ENCODE measurements at regions not wholly inside any gene's neighbourhood (a gene's known extent, or its start where the extent isn't known, plus 50 kb on each side); places are given as distances from the start of the nearest gene placed in this dataset.

DNA sequence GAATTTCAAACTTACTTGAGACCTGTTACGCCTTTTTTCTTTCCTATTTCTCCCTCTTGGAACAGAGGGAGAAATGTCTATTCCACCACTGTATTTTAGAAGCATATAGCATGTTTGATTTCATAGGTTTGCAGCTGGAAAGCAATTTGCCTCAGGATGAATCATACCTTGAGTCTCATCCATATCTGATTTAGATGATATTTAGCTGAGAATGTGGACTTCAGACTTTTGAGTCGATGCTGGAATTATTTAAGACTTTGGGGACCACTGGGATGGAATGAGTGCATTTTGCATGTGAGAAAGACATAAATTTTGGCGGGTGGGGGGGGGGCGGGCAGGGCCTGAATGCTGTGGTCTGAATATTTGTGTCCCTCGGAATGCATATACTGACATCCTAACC, 67.3 kb upstream of the FOXN2 start:
- H3K4me1 ChIP-seq = no peaks in the 10 kb centered on the region
- H3K4me3 ChIP-seq = no peak overlapping the region
- H3K27me3 ChIP-seq = no peaks in the 10 kb centered on the region
- no peak overlapping the region for H3K9ac ChIP-seq (ENCODE audit: low read depth in 2 of 2, low read length in 2 of 2)
- intact Hi-C loops (cut with DNase I) = no loop called here
- no peak overlapping the region for H3K27ac ChIP-seq
- H3K36me3 ChIP-seq = no peaks in the 10 kb centered on the region
- no peaks in the 10 kb centered on the region for H3K9me3 ChIP-seq
- DNase-seq = no peak
- no peak for TF ChIP-seq CTCF (IDR thresholded peaks at IDR 0.05)

GRCh38 chr2:48248251-48248933, 66.1 kb upstream of the FOXN2 start:
- H3K9ac ChIP-seq (ENCODE audit: low read depth in 2 of 2, low read length in 2 of 2) = no peak overlapping the region
- no peak for TF ChIP-seq CTCF (IDR thresholded peaks at IDR 0.05)
- no peaks in the 10 kb centered on the region for H3K27me3 ChIP-seq
- intact Hi-C loops (cut with DNase I) = no loop called here
- H3K27ac ChIP-seq = no peak overlapping the region
- H3K4me3 ChIP-seq = no peak overlapping the region
- no peak for DNase-seq
- no peaks in the 10 kb centered on the region for H3K4me1 ChIP-seq
- no peaks in the 10 kb centered on the region for H3K9me3 ChIP-seq
- no peaks in the 10 kb centered on the region for H3K36me3 ChIP-seq

- Histone ChIP-seq H3K4me3 (no peak overlapping the region), H3K27ac (no peak overlapping the region), H3K9me3 (no peaks in the 10 kb centered on the region), H3K36me3 (no peaks in the 10 kb centered on the region), H3K9ac (ENCODE audit: low read depth in 2 of 2, low read length in 2 of 2) (no peak overlapping the region), H3K4me1 (no peaks in the 10 kb centered on the region), H3K27me3 (no peaks in the 10 kb centered on the region)
- no peak for DNase-seq
- no peak for TF ChIP-seq CTCF (IDR thresholded peaks at IDR 0.05)
- intact Hi-C loops (cut with DNase I) = no loop called here
These were observed 65.5 kb upstream of the FOXN2 start for GRCh38 chr2:48249025-48249424.

DNA sequence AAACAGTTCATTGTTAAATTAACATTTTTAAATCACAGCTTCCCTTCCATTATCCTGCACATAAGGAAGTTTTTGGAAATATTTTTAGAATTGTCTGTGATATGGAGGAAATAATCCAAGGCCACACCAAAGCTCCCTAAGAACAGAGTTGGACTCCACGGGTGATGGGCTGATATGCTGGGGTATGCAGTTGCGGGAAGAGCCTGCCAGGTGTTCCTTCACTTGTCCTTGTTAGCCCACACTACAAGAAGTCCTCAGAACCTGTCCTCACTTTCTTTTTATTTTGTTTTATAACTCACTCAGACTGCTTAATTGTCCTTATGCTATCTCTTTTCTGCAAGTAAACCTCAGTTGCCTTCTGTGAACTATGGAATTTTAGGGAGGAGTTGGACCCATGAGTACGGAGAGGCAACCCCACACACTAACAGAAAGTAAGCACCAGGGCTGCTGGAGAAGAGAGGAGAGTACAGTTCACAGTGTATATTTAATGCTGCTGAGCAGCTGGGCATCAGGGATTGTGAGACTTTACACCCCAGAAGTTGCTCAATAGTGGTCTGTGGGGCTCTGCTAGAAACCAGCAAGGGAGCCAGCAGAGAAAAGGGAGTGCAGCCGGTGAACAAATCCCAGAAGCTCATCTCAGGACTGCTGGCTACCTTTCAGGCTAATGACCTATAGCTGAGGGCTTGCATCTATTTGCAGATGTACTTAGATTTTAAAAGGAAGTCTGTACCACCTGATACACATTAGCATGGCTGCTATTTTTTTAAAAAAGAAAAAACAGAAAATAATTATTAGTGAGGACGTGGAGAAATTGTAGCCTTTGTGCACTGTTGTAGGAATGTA, 64.6 kb upstream of the FOXN2 start:
- H3K4me3 ChIP-seq = no peak overlapping the region
- no peaks in the 10 kb centered on the region for H3K36me3 ChIP-seq
- DNase-seq = no peak
- no peak overlapping the region for H3K9ac ChIP-seq (ENCODE audit: low read depth in 2 of 2, low read length in 2 of 2)
- no peaks in the 10 kb centered on the region for H3K9me3 ChIP-seq
- H3K4me1 ChIP-seq = no peaks in the 10 kb centered on the region
- intact Hi-C loops (cut with DNase I) = no loop called here
- H3K27ac ChIP-seq = no peak overlapping the region
- no peak for TF ChIP-seq CTCF (IDR thresholded peaks at IDR 0.05)
- no peaks in the 10 kb centered on the region for H3K27me3 ChIP-seq

DNA sequence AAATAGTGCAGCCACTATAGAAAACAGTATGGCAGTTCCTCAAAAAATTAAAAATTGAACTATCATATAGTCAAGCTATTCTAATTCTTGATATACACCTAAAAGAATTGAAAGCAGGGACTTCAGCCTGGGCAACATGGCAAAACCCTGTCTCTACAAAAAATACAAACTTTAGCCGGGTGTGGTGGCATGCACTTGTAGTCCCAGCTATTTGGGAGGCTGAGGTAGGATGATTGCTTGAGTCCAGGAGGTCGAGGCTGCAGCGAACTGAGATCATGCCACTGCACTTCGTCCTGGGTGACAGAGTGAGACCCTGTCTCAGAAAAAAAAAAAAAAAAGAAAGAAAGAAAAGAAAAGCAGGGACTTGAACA, 64.0 kb upstream of the FOXN2 start:
- H3K9ac ChIP-seq (ENCODE audit: low read depth in 2 of 2, low read length in 2 of 2) = no peak overlapping the region
- TF ChIP-seq CTCF (IDR thresholded peaks at IDR 0.05) = no peak
- H3K9me3 ChIP-seq = no peaks in the 10 kb centered on the region
- H3K27ac ChIP-seq = no peak overlapping the region
- DNase-seq = no peak
- H3K27me3 ChIP-seq = no peaks in the 10 kb centered on the region
- no peaks in the 10 kb centered on the region for H3K4me1 ChIP-seq
- intact Hi-C loops (cut with DNase I) = no loop called here
- H3K36me3 ChIP-seq = no peaks in the 10 kb centered on the region
- H3K4me3 ChIP-seq = no peak overlapping the region

All from colonic mucosa (tissue), 4 donors.